ENCODE measurements at regions not wholly inside any gene's neighbourhood (a gene's known extent, or its start where the extent isn't known, plus 50 kb on each side); places are given as distances from the start of the nearest gene placed in this dataset.

- no peak overlapping the region for H3K27ac ChIP-seq (ENCODE audit: insufficient read length, low read depth, low read length)
- peak overlapping the region in 1 of 3 experiments; percentile 87; a peak in 1 of 7 replicates for H3K27ac Mint-ChIP-seq
- no peaks in the 10 kb centered on the region for H3K27me3 ChIP-seq (ENCODE audit: insufficient read depth, low read length)
- H3K4me3 Mint-ChIP-seq = no peak overlapping the region
- H3K9ac ChIP-seq (ENCODE audit: extremely low read depth, insufficient read length, low read length) = no peak overlapping the region
- no peak overlapping the region for H3K18ac ChIP-seq (ENCODE audit: insufficient read length, low read depth, low read length)
- peaks cover 0 to 7% of the 10 kb centered on the region in 2 experiments; a peak in 2 of 4 replicates for H3K4me1 Mint-ChIP-seq
- H3K4ac ChIP-seq (ENCODE audit: low read depth, low read length) = no peak overlapping the region
- H3K4me2 ChIP-seq (ENCODE audit: insufficient read depth, insufficient read length, low read length) = no peak overlapping the region
- no peaks in the 10 kb centered on the region for H3K79me1 ChIP-seq (ENCODE audit: insufficient read depth, low read depth, low read length, poor library complexity, severe bottlenecking)
- no peak for TF ChIP-seq CTCF (conservative IDR thresholded peaks at IDR 0.05)
- peaks cover 0 to 2% of the 10 kb centered on the region in 2 experiments; a peak in 3 of 5 replicates for H3K9me3 Mint-ChIP-seq
- no peak overlapping the region for H2BK20ac ChIP-seq (ENCODE audit: low read depth, low read length, poor library complexity, severe bottlenecking)
- no peak overlapping the region for H2BK120ac ChIP-seq (ENCODE audit: low read depth, low read length, poor library complexity, severe bottlenecking)
- no peaks in the 10 kb centered on the region; the same call in 1 of the 2 replicates for H3K27me3 Mint-ChIP-seq (ENCODE audit: low read depth)
- DNase-seq = no peak
- H4K8ac ChIP-seq (replicated peaks; ENCODE audit: insufficient read length, low read depth, low read length) = no peak overlapping the region
- H2BK12ac ChIP-seq (ENCODE audit: insufficient read length, low read depth, low read length) = no peak overlapping the region
- H4K20me1 ChIP-seq (ENCODE audit: control insufficient read depth, insufficient read depth, insufficient read length) = no peaks in the 10 kb centered on the region
- no peak overlapping the region for H2AFZ ChIP-seq (ENCODE audit: low read length)
- H3K36me3 Mint-ChIP-seq (ENCODE audit: insufficient read depth in 1 of 3, low read depth in 3 of 3) = peaks cover 0 to 2% (median 0%) of the 10 kb centered on the region in 3 experiments; a peak in 2 of 7 replicates
- no peak overlapping the region for H2BK5ac ChIP-seq (ENCODE audit: insufficient read length, low read length)
- no peak overlapping the region for H3K14ac ChIP-seq (ENCODE audit: insufficient read depth, low read length)
- H4K5ac ChIP-seq (ENCODE audit: insufficient read length, low read depth, low read length) = no peak overlapping the region
- H3K79me2 ChIP-seq (ENCODE audit: insufficient read depth, low read length) = no peaks in the 10 kb centered on the region
- WGBS (ENCODE audit: extremely low coverage, insufficient read length, low lambda C conversion rate) = no CpG with 5 or more reads among the region's 5 CpGs
- no peak overlapping the region for H3K23ac ChIP-seq (ENCODE audit: insufficient read length, low read depth, low read length)
- no peak overlapping the region for H3T11ph ChIP-seq (ENCODE audit: low read length)
- no peak overlapping the region for H4K91ac ChIP-seq (ENCODE audit: insufficient read length, low read depth, low read length)
- no peak overlapping the region for H2BK15ac ChIP-seq (ENCODE audit: low read depth, low read length)
- no peaks in the 10 kb centered on the region for H3K23me2 ChIP-seq (ENCODE audit: insufficient read length, low read depth, low read length, poor library complexity, severe bottlenecking)
- H3K4me1 ChIP-seq (ENCODE audit: insufficient read depth, low read length) = no peaks in the 10 kb centered on the region
- no peak overlapping the region for H2AK5ac ChIP-seq (ENCODE audit: insufficient read length, low read length)
- no peaks in the 10 kb centered on the region for H3K9me3 ChIP-seq (ENCODE audit: control insufficient read depth, low read depth, low read length)
- H3K56ac ChIP-seq (ENCODE audit: insufficient read length, low read depth, low read length) = no peak overlapping the region
These were observed 130.2 kb downstream of the RGPD3 start for GRCh38 chr2:106338043-106338442.

All from H9 (cell line).